Skeletal muscle cell (primary cell): ENCODE measurements at regions not wholly inside any gene's neighbourhood (a gene's known extent, or its start where the extent isn't known, plus 50 kb on each side); places are given as distances from the start of the nearest gene placed in this dataset.
"Not testable (repeated sequence)": the region's sequence is repeated elsewhere in the genome, so short reads cannot be mapped to it uniquely, and the experiment has no call there.

Experiments used
- DNase-seq: peaks from one replicate; pipeline ENCODE4 v3.0.0-alpha.2; 2010; ENCODE audit warnings: low read depth
- H3K4me3 ChIP-seq: 2 replicates; pipeline ENCODE4 v1.5.1; 2011; ENCODE audit warnings: low read depth, mild to moderate bottlenecking, control low read depth, low read length, moderate library complexity

GRCh38 chr7:25742316-25742715 is 409.7 kb upstream of the NFE2L3 start:
- DNase-seq = no peak
- no peak overlapping the region for H3K4me3 ChIP-seq

DNA sequence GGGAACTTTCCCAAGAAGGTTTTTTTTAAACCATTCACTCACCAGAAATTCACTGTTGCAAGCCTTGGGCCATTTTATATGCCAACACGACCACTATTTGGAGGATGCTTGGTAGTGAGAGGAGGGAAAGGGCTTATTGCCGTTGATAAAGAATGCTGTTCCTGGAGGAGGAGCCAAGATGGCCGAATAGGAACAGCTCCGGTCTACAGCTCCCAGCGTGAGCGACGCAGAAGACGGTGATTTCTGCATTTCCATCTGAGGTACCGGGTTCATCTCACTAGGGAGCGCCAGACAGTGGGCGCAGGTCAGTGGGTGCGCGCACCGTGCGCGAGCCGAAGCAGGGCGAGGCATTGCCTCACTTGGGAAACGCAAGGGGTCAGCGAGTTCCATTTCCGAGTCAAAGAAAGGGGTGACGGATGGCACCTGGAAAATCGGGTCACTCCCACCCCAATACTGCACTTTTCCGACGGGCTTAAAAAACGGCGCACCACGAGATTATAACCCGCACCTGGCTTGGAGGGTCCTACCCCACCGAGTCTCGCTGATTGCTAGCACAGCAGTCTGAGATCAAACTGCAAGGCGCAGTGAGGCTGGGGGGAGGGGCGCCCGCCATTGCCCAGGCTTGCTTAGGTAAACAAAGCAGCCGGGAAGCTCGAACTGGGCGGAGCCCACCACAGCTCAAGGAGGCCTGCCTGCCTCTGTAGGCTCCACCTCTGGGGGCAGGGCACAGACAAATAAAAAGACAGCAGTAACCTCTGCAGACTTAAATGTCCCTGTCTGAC is 408.1 kb upstream of the NFE2L3 start:
- DNase-seq, H3K4me3 ChIP-seq: not testable (repeated sequence)

GRCh38 chr7:25750744-25751508 is 401.1 kb upstream of the NFE2L3 start:
- H3K4me3 ChIP-seq = no peak overlapping the region
- no peak for DNase-seq

- H3K4me3 ChIP-seq = no peak overlapping the region
- no peak for DNase-seq
Observed at GRCh38 chr7:25752154-25752553, 399.8 kb upstream of the NFE2L3 start.

- no peak overlapping the region for H3K4me3 ChIP-seq
- DNase-seq = no peak
Observed at GRCh38 chr7:25752967-25753791, 398.8 kb upstream of the NFE2L3 start.

GRCh38 chr7:25753837-25754236 is 398.2 kb upstream of the NFE2L3 start:
- H3K4me3 ChIP-seq = no peak overlapping the region
- no peak for DNase-seq

DNA sequence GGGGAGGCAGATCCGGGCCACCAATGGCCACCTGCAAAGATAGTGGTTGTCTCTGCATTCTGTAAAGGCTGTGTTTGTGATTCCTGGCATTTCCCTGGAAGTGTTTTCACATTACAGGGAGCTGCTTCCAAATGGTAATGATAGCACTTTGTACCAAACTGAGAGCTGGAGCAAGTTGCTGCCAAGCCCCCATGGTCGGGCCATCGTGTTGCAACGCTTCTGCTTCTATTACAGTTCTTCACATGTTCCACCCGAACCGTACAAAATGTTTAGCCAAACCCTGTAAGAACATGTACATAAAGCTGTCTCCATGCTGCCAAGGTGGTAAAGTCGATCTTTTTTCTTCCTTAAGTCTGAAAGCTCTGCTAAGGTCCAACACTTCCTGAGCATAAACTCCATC is 397.7 kb upstream of the NFE2L3 start:
- H3K4me3 ChIP-seq = no peak overlapping the region
- DNase-seq = no peak

DNA sequence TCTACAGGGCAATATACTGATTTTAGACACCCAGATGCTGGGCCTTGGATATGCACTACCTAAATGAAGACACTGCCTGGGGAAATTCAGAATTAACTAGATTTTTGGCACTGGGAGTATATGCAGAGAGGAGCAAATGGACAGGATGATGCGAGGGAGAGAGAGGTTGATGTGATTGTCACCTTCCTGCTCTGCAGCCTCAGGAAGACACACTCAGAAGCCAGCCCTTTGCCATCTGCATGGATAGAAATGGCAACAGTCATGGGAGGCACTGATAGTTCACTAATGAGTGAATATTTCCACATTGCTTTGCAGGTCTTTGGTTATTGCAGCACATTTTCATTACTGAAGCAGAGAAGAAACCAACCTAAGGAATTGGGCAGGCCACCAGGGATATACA is 397.2 kb upstream of the NFE2L3 start:
- no peak for DNase-seq

GRCh38 chr7:25756601-25757000 is 395.4 kb upstream of the NFE2L3 start:
- H3K4me3 ChIP-seq = no peak overlapping the region

More for the DNA sequence above, 397.2 kb upstream of the NFE2L3 start:
- H3K4me3 ChIP-seq = no peak overlapping the region

DNA sequence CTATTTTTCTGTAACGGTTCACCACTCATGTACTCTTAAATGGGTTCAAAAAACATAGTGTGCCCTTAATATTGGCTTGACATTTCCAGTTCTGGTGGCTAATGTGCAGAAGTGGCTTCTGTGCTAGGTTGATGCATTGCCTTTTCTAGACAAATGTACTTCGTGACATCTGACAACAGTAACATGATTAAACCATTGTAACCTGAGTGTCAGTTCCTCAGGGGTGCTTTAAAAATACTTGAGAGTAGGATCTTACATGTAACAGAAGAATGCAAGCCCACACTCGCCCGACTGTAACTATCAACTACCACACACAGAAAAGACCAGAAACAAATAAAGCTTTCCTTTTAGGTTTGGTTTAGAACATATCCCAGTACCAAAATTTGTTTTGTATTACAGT is 393.4 kb upstream of the NFE2L3 start:
- H3K4me3 ChIP-seq = no peak overlapping the region
- DNase-seq = no peak

More at GRCh38 chr7:25756601-25757000, 395.4 kb upstream of the NFE2L3 start:
- DNase-seq = no peak

DNA sequence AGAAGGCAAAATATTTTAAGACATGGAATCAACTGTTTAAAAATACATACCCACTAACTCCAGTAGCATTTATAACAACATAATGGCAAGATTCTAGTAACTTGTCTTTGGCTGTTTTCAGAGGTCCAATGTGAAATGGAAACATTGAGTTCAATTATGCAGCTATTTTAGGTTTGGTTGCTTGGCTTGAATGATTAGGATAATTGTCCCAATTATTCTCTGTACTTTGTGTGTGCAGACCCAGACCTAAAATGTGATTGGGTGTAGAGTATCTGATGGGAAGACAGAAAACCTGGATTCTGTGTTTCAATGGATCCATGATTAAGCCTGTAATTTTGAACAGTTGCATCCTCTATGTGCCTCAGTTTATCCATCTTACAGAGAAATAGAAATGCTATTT is 392.7 kb upstream of the NFE2L3 start:
- no peak for DNase-seq
- no peak overlapping the region for H3K4me3 ChIP-seq

GRCh38 chr7:25759748-25760147 is 392.2 kb upstream of the NFE2L3 start:
- H3K4me3 ChIP-seq = no peak overlapping the region
- DNase-seq = no peak

GRCh38 chr7:25762511-25763462 is 389.2 kb upstream of the NFE2L3 start:
- no peak overlapping the region for H3K4me3 ChIP-seq
- no peak for DNase-seq

DNA sequence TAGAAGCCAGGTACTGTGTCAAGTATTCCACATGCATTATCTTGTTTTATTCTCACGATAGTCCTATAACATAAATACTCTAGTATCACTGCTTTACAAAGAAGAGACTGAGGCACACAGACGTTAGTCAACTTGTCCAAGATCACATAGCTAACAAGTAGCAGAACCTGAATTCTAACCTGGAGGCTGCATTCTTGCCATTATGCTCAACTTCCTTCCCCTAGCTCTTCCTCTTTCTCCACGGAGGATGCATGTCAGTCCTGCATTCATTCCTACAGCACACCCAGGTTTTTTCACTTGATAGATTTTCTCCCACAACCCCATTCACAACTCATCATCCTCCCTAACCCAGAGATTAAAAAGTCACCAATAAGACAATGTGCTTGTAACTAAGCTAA is 388.5 kb upstream of the NFE2L3 start:
- no peak for DNase-seq
- no peak overlapping the region for H3K4me3 ChIP-seq

- no peak for DNase-seq
- H3K4me3 ChIP-seq = no peak overlapping the region
Observed at GRCh38 chr7:25765110-25765655, 386.8 kb upstream of the NFE2L3 start.

DNA sequence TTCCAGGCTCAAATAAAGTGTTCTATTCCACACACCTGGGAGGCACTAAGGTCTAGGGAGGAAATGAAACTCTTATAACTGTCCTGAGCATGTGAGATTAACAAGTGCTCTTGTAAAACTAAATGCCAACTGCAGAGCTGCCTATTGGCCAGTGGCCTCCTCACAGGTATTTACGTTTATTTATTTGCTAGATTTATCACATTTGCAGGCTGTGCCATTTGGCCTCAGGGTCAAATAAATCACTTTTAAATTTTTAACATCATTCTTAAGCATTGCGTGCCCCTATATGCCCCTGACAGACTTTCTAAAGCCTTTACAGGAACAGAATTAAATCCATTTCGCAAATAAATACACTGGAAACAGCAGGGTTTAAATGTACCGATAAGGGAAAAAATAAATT is 381.8 kb upstream of the NFE2L3 start:
- H3K4me3 ChIP-seq = no peak overlapping the region
- no peak for DNase-seq

GRCh38 chr7:25770670-25771069 is 381.3 kb upstream of the NFE2L3 start:
- DNase-seq = no peak
- no peak overlapping the region for H3K4me3 ChIP-seq

GRCh38 chr7:25771491-25771890 is 380.5 kb upstream of the NFE2L3 start:
- H3K4me3 ChIP-seq = no peak overlapping the region
- DNase-seq = no peak

DNA sequence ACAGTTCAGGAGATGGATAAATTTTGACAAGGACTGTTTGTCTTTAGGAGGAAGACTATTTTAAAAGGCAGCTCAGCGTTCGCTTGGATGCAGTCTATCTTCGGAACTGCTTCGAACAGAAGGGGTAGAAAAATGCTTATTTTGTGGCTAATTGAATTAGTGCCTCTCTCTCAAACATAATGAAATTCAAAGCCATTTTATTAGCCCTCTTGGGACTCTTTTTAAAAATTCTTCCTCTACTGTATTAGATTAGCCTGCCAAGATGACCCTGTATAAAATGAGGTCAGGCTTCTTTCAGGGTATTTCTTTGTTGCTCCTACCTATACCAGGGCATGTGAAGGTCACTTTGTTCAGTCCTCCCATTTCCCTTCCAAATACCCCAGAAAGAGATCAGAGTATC is 379.2 kb upstream of the NFE2L3 start:
- no peak overlapping the region for H3K4me3 ChIP-seq
- no peak for DNase-seq
